ENCODE measurements at regions not wholly inside any gene's neighbourhood (a gene's known extent, or its start where the extent isn't known, plus 50 kb on each side); places are given as distances from the start of the nearest gene placed in this dataset.

DNA sequence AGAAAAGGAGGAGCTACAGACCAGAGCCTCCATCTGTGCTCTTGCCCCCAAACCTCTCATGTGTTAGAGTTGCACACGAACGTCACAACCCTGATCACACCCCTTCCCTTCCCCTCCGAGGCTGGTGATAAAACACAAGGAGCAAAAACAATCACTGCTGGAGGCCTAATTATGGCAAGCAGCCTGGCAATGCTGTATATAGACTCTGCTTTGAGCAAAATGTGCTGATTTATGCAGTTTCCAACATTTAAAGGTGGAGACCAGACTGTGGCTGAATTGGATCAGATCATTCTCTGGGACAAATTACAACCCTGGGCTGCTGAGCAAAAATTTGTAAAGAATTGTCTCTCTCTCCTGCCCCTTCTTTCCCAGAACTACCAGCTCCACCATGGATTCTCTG is 64.6 kb upstream of the SRSF6 start:
- Histone ChIP-seq H3K4me3 (replicated peaks; ENCODE audit: insufficient read depth, low read length) (no peak overlapping the region), H3K27ac (replicated peaks) (no peak overlapping the region), H3K27me3 (ENCODE audit: insufficient read depth, poor library complexity, severe bottlenecking) (no peaks in the 10 kb centered on the region)
- TF ChIP-seq REST (IDR thresholded peaks at IDR 0.05; ENCODE audit: insufficient replicate concordance, low read depth) (no peak), POLR2AphosphoS5 (IDR thresholded peaks at IDR 0.05; ENCODE audit: low read depth) (no peak), CTCF (IDR thresholded peaks at IDR 0.05; ENCODE audit: insufficient read depth, low read length) (no peak), GABPA (IDR thresholded peaks at IDR 0.05; ENCODE audit: low read depth) (no peak), SPI1 (IDR thresholded peaks at IDR 0.05; ENCODE audit: borderline replicate concordance, low read depth) (no peak)
- DNase-seq (ENCODE audit: low read depth in 1 of 2, low spot score in 1 of 2): no peak

DNA sequence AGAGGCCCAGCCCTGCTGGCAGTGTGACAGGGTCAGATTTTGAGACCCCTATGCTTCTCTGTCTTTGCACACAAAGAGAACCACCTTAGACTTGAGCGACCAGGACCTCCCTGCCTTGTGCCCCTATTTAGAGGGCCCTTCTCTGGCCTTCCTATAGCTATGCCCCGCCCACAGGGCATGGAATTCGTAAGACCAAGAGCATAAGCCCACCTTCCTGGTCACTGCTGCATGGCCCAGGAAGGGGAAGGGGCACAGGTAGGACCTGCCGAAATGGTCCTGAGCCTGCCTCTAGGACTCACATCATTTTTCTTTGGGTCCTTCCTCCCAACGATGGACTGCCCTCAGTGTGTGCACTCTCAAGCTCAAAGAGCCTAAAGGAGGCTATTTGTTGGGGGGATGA is 65.1 kb upstream of the SRSF6 start:
- TF ChIP-seq REST (IDR thresholded peaks at IDR 0.05; ENCODE audit: insufficient replicate concordance, low read depth) (no peak), POLR2AphosphoS5 (IDR thresholded peaks at IDR 0.05; ENCODE audit: low read depth) (no peak), CTCF (IDR thresholded peaks at IDR 0.05; ENCODE audit: insufficient read depth, low read length) (no peak)
- no peak overlapping the region for H3K27ac ChIP-seq (replicated peaks)
- no peak for DNase-seq (ENCODE audit: low read depth in 1 of 2, low spot score in 1 of 2)
- no peaks in the 10 kb centered on the region for H3K27me3 ChIP-seq (ENCODE audit: insufficient read depth, poor library complexity, severe bottlenecking)
- no peak overlapping the region for H3K4me3 ChIP-seq (replicated peaks; ENCODE audit: insufficient read depth, low read length)

- Histone ChIP-seq H3K27me3 (ENCODE audit: insufficient read depth, poor library complexity, severe bottlenecking) (no peaks in the 10 kb centered on the region), H3K27ac (replicated peaks) (no peak overlapping the region), H3K4me3 (replicated peaks; ENCODE audit: insufficient read depth, low read length) (no peak overlapping the region)
- TF ChIP-seq SPI1 (IDR thresholded peaks at IDR 0.05; ENCODE audit: borderline replicate concordance, low read depth) (no peak), GABPA (IDR thresholded peaks at IDR 0.05; ENCODE audit: low read depth) (no peak), POLR2AphosphoS5 (IDR thresholded peaks at IDR 0.05; ENCODE audit: low read depth) (no peak), CTCF (IDR thresholded peaks at IDR 0.05; ENCODE audit: insufficient read depth, low read length) (no peak), REST (IDR thresholded peaks at IDR 0.05; ENCODE audit: insufficient replicate concordance, low read depth) (no peak)
- DNase-seq (ENCODE audit: low read depth in 1 of 2, low spot score in 1 of 2): no peak
Observed at GRCh38 chr20:43389839-43390626, 67.7 kb upstream of the SRSF6 start.

All from HL-60 (cell line).